Activated CD4-positive, alpha-beta memory T cell treated with anti-CD3 and anti-CD28 coated beads, Interleukin-2, amount 10 ng/mL, durations not matched to agents 7 days and 5 days (primary cell): ENCODE measurements at regions not wholly inside any gene's neighbourhood (a gene's known extent, or its start where the extent isn't known, plus 50 kb on each side); places are given as distances from the start of the nearest gene placed in this dataset.

Source experiments
- CTCF ChIA-PET: fragments of 350-600 bp; sonication (Branson Sonifier 250); formaldehyde crosslinking; loops from one replicate; lab custom pipeline; 2021; ENCODE audit warnings: antibody characterized with exemption, inconsistent platforms; lab: Charles Lee
- POLR2A ChIA-PET: fragments of 350-600 bp; sonication (Branson Sonifier 250); formaldehyde crosslinking; loops from one replicate; lab custom pipeline; 2021; ENCODE audit warnings: antibody characterized with exemption; lab: Charles Lee
- DNase-seq: peaks from one replicate; pipeline ENCODE4 v3.0.0-alpha.2; 2020
- H3K27ac Mint-ChIP-seq: one replicate; pipeline ENCODE4 v1.8.0; 2021; ENCODE audit warnings: mild to moderate bottlenecking, mixed read lengths
- H3K27me3 Mint-ChIP-seq: one replicate; pipeline ENCODE4 v1.8.0; 2021; ENCODE audit warnings: mixed read lengths
- H3K36me3 Mint-ChIP-seq: one replicate; pipeline ENCODE4 v1.8.0; 2021; ENCODE audit warnings: low read depth, mixed read lengths
- H3K4me1 Mint-ChIP-seq: one replicate; pipeline ENCODE4 v1.8.0; 2021; ENCODE audit warnings: mixed read lengths
- H3K4me3 Mint-ChIP-seq: one replicate; pipeline ENCODE4 v1.8.0; 2021; ENCODE audit warnings: mild to moderate bottlenecking, mixed read lengths
- H3K9me3 Mint-ChIP-seq: one replicate; pipeline ENCODE4 v1.8.0; 2021; ENCODE audit warnings: mixed read lengths

- Mint-ChIP-seq H3K4me3 (no peak overlapping the region), H3K4me1 (no peaks in the 10 kb centered on the region), H3K27me3 (no peaks in the 10 kb centered on the region), H3K9me3 (peaks cover 4% of the 10 kb centered on the region), H3K27ac (no peak overlapping the region), H3K36me3 (no peaks in the 10 kb centered on the region)
- ChIA-PET POLR2A (no interaction called here), CTCF (no interaction called here)
- no peak for DNase-seq
These were observed 335.8 kb downstream of the SLITRK1 start for GRCh38 chr13:83546476-83546875.

DNA sequence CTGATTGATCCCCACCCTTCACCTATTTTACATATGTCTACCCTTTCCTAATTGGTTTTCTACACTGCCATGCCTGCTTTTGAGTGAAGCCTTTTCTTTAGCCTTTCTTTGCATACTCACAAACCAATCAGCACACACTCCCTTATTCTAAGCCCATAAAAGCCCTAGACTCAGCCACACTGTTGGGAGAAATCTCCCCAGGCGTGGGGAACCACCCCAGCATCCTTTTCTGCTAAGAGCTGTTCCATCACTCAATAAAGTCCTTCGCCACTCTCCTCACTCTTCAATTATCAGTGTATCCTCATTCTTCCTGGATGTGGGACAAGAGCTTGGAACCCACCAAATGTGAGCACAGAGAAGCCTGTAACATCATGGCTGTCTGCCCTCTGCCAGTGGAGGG, 343.6 kb downstream of the SLITRK1 start:
- Mint-ChIP-seq H3K27me3 (no peaks in the 10 kb centered on the region), H3K4me3 (no peak overlapping the region), H3K9me3 (peaks cover 12% of the 10 kb centered on the region), H3K36me3 (no peaks in the 10 kb centered on the region), H3K27ac (no peak overlapping the region), H3K4me1 (no peaks in the 10 kb centered on the region)
- no peak for DNase-seq
- POLR2A ChIA-PET, result no interaction called here
- CTCF ChIA-PET, result no interaction called here

DNA sequence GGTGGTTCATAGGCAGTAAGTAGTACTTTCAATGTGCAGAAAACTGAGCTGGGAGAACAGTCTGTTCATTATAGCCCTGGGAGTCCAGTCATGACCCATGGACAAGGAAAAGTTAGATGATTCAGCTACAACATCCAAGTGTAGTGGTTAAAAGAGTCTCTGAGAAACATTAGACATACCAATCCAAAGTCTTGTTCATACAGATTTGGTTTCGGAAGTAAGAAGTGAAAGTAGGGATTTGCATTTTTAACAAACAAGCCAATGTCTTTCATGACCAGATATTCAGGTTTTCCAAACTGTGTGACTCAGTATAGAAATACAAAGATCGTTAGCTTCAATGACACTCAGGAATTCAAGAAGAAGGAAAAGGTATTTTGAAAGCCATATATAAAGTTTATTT, 345.3 kb downstream of the SLITRK1 start:
- CTCF ChIA-PET, result no interaction called here
- H3K36me3 Mint-ChIP-seq, result no peaks in the 10 kb centered on the region
- no peaks in the 10 kb centered on the region for H3K4me1 Mint-ChIP-seq
- H3K27me3 Mint-ChIP-seq, result no peaks in the 10 kb centered on the region
- peaks cover 11% of the 10 kb centered on the region for H3K9me3 Mint-ChIP-seq
- no peak for DNase-seq
- no peak overlapping the region for H3K4me3 Mint-ChIP-seq
- H3K27ac Mint-ChIP-seq, result no peak overlapping the region
- POLR2A ChIA-PET, result no interaction called here

DNA sequence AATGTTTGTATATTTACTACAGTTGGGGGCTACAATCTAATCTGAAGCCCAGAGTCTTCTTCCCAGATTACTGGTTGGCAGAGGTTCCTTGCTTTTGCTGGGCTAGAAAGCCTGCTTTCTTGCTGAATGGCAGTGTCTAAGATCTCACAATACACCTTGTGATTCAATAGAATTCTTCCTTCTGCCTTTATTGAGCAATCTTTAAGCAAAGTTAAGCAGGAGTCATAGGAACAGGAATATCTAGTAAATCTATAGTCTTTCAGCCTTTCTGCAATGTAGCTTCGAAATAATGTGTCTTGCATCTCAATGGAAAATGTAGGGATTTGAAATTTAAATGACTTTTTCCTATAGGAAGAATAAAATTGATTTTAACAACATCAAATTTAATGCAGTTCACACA, 346.1 kb downstream of the SLITRK1 start:
- no peaks in the 10 kb centered on the region for H3K36me3 Mint-ChIP-seq
- H3K27me3 Mint-ChIP-seq, result no peaks in the 10 kb centered on the region
- H3K27ac Mint-ChIP-seq, result no peak overlapping the region
- no peak overlapping the region for H3K4me3 Mint-ChIP-seq
- H3K9me3 Mint-ChIP-seq, result peaks cover 11% of the 10 kb centered on the region
- ChIA-PET POLR2A (no interaction called here), CTCF (no interaction called here)
- H3K4me1 Mint-ChIP-seq, result no peaks in the 10 kb centered on the region
- no peak for DNase-seq

GRCh38 chr13:83532809-83533208, 349.5 kb downstream of the SLITRK1 start:
- H3K4me3 Mint-ChIP-seq, result no peak overlapping the region
- no peak overlapping the region for H3K27ac Mint-ChIP-seq
- ChIA-PET CTCF (no interaction called here), POLR2A (no interaction called here)
- H3K36me3 Mint-ChIP-seq, result no peaks in the 10 kb centered on the region
- no peak for DNase-seq
- H3K4me1 Mint-ChIP-seq, result no peaks in the 10 kb centered on the region
- peaks cover 4% of the 10 kb centered on the region for H3K9me3 Mint-ChIP-seq
- H3K27me3 Mint-ChIP-seq, result no peaks in the 10 kb centered on the region

DNA sequence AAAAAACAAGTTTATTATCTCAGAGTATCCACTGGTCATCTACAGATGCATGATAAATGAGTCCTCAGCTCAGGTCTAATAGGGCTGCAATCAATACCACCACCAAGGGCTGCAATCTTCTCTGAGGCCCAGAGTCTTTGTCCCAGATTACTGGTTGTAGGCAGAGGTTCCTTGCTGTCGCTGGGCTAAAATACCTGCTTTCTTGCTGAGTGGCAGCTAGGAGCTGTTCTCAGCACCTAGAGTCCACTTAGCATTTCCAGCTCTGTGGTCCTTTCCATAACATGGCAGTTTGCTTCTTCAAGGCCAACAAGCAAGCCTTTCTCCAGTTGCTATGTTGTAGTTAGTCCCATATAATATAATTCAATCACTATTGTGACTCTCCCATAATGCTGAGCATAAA, 351.3 kb downstream of the SLITRK1 start:
- CTCF ChIA-PET, result no interaction called here
- POLR2A ChIA-PET, result no interaction called here
- no peaks in the 10 kb centered on the region for H3K4me1 Mint-ChIP-seq

DNA sequence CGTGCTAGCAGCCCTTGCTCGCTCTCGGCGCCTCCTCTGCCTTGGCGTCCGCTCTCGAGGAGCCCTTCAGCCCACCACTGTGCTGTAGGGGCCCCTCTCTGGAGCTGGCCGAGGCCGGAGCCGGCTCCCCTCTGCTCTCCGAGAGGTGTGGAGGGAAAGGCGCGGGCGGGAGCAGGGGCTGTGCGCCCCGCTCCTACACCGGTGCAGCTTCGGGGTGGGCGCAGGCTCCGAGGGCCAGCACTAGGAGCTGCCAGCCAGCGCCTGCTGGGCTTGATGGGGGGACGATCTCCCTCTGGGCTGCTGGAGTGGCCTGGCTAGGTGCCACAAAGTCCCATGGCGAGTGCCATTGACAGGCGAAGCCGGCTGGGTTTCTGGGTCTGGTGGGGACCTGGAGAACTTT, 365.5 kb downstream of the SLITRK1 start:
- no peak overlapping the region for H3K27ac Mint-ChIP-seq
- no peaks in the 10 kb centered on the region for H3K4me1 Mint-ChIP-seq
- H3K36me3 Mint-ChIP-seq, result no peaks in the 10 kb centered on the region
- no peak overlapping the region for H3K4me3 Mint-ChIP-seq
- H3K9me3 Mint-ChIP-seq, result no peaks in the 10 kb centered on the region
- ChIA-PET CTCF (no interaction called here), POLR2A (no interaction called here)
- H3K27me3 Mint-ChIP-seq, result no peaks in the 10 kb centered on the region
- DNase-seq, result no peak

More for the DNA sequence above, 351.3 kb downstream of the SLITRK1 start:
- Mint-ChIP-seq H3K27me3 (no peaks in the 10 kb centered on the region), H3K9me3 (no peaks in the 10 kb centered on the region), H3K36me3 (no peaks in the 10 kb centered on the region), H3K4me3 (no peak overlapping the region), H3K27ac (no peak overlapping the region)
- no peak for DNase-seq

GRCh38 chr13:83515268-83516015, 366.8 kb downstream of the SLITRK1 start:
- H3K9me3 Mint-ChIP-seq, result no peaks in the 10 kb centered on the region
- H3K4me3 Mint-ChIP-seq, result no peak overlapping the region
- no peaks in the 10 kb centered on the region for H3K4me1 Mint-ChIP-seq
- no peaks in the 10 kb centered on the region for H3K27me3 Mint-ChIP-seq
- no peak overlapping the region for H3K27ac Mint-ChIP-seq
- ChIA-PET CTCF (no interaction called here), POLR2A (no interaction called here)
- no peak for DNase-seq
- H3K36me3 Mint-ChIP-seq, result no peaks in the 10 kb centered on the region

- Mint-ChIP-seq H3K27me3 (no peaks in the 10 kb centered on the region), H3K4me1 (no peaks in the 10 kb centered on the region), H3K9me3 (no peaks in the 10 kb centered on the region), H3K4me3 (no peak overlapping the region), H3K36me3 (no peaks in the 10 kb centered on the region), H3K27ac (no peak overlapping the region)
- no peak for DNase-seq
- CTCF ChIA-PET, result no interaction called here
- POLR2A ChIA-PET, result no interaction called here
These were observed 373.4 kb downstream of the SLITRK1 start for GRCh38 chr13:83508771-83509301.

DNA sequence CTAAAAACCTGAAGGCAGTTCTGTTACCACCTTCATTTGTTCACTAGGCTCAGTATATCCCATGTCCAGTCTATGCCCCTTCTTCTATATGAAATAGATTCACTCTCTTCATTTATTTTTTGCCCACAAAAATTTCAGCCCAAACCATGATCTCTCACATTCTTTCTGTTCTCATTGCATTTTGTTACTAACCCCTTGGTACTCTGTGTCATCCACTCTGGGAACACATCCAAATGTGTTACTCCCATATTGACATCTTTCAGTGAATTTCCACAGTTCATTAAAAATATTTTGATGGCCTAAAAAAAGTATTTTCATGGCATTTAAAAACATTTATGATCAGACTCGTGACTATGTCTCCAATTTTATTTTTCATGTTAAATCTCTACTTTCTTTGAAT, 378.9 kb downstream of the SLITRK1 start:
- H3K9me3 Mint-ChIP-seq, result no peaks in the 10 kb centered on the region
- no peak overlapping the region for H3K4me3 Mint-ChIP-seq
- H3K36me3 Mint-ChIP-seq, result no peaks in the 10 kb centered on the region
- H3K4me1 Mint-ChIP-seq, result no peaks in the 10 kb centered on the region
- no peak for DNase-seq
- ChIA-PET CTCF (interaction anchor here (0.6 kb wide), 1 partner anchor 53 kb away, joined by 3 read pairs; no protein-coding TSS in a partner anchor), POLR2A (no interaction called here)
- H3K27me3 Mint-ChIP-seq, result no peaks in the 10 kb centered on the region
- H3K27ac Mint-ChIP-seq, result no peak overlapping the region

GRCh38 chr13:83499286-83499685, 383.0 kb downstream of the SLITRK1 start:
- Mint-ChIP-seq H3K4me1 (no peaks in the 10 kb centered on the region), H3K27ac (no peak overlapping the region), H3K36me3 (no peaks in the 10 kb centered on the region), H3K4me3 (no peak overlapping the region), H3K27me3 (no peaks in the 10 kb centered on the region), H3K9me3 (no peaks in the 10 kb centered on the region)
- no peak for DNase-seq
- CTCF ChIA-PET, result no interaction called here
- POLR2A ChIA-PET, result no interaction called here

GRCh38 chr13:83498481-83499190, 383.6 kb downstream of the SLITRK1 start:
- Mint-ChIP-seq H3K4me3 (no peak overlapping the region), H3K27ac (no peak overlapping the region), H3K9me3 (no peaks in the 10 kb centered on the region), H3K4me1 (no peaks in the 10 kb centered on the region), H3K27me3 (no peaks in the 10 kb centered on the region), H3K36me3 (no peaks in the 10 kb centered on the region)
- CTCF ChIA-PET, result no interaction called here
- POLR2A ChIA-PET, result no interaction called here
- no peak for DNase-seq

DNA sequence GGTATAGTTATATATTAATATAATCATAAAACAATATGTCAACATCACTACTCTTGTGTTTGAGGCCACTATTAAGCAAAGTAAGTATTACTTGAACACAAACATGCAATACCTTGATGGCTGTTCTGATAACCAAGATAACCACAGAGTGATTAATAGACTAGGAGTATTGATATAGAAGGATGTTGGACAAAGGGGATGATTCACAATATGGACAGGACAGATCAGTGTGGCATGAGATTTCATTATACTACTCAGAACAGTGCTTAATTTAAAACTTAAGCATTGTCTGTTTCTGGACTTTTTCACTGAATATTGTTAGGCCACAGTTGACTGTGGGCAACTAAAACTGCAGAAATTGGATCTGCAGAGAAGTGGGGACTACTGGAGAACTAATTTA, 384.2 kb downstream of the SLITRK1 start:
- no peaks in the 10 kb centered on the region for H3K4me1 Mint-ChIP-seq
- no peak for DNase-seq
- no peaks in the 10 kb centered on the region for H3K9me3 Mint-ChIP-seq
- H3K4me3 Mint-ChIP-seq, result no peak overlapping the region
- no peak overlapping the region for H3K27ac Mint-ChIP-seq
- no peaks in the 10 kb centered on the region for H3K27me3 Mint-ChIP-seq
- ChIA-PET POLR2A (no interaction called here), CTCF (no interaction called here)
- H3K36me3 Mint-ChIP-seq, result no peaks in the 10 kb centered on the region

DNA sequence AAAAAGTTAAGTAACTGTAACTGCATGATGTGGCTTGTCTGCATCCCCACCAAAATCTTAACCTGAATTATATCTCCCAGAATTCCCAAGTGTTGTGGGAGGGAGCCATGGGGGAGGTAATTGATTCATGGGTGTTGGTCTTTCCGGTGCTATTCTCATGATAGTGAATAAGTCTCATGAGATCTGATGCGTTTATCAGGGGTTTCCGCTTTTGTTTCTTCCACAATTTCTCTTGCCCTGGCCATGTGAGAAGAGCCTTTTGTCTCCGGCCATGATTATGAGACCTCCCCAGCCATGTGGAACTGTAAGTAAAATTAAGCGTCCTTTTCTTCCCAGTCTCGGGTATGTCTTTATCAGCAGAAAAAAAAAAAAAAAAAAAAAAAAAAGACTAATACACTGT, 385.8 kb downstream of the SLITRK1 start:
- CTCF ChIA-PET, result no interaction called here
- H3K9me3 Mint-ChIP-seq, result no peaks in the 10 kb centered on the region
- no peaks in the 10 kb centered on the region for H3K36me3 Mint-ChIP-seq
- DNase-seq, result no peak
- POLR2A ChIA-PET, result no interaction called here
- no peak overlapping the region for H3K27ac Mint-ChIP-seq
- H3K27me3 Mint-ChIP-seq, result no peaks in the 10 kb centered on the region
- H3K4me1 Mint-ChIP-seq, result no peaks in the 10 kb centered on the region
- H3K4me3 Mint-ChIP-seq, result no peak overlapping the region
